Fibroblast of the aortic adventitia (primary cell): ENCODE measurements at regions not wholly inside any gene's neighbourhood (a gene's known extent, or its start where the extent isn't known, plus 50 kb on each side); places are given as distances from the start of the nearest gene placed in this dataset.

Experiments
- DNase-seq: peaks from one replicate; pipeline ENCODE4 v3.0.0-alpha.2; 2010; ENCODE audit warnings: low read depth
- H3K4me3 ChIP-seq: 2 replicates; pipeline ENCODE4 v1.5.1; 2011; ENCODE audit warnings: low read depth, mild to moderate bottlenecking, control low read depth, low read length, moderate library complexity
- TF ChIP-seq, protein P1 (sequence below): IDR thresholded peaks from 2 replicates; pipeline ENCODE4 v1.5.1; 2011; ENCODE audit warnings: mild to moderate bottlenecking, low read length, control low read depth, inconsistent platforms; ENCODE audit not compliant: insufficient read depth

DNA sequence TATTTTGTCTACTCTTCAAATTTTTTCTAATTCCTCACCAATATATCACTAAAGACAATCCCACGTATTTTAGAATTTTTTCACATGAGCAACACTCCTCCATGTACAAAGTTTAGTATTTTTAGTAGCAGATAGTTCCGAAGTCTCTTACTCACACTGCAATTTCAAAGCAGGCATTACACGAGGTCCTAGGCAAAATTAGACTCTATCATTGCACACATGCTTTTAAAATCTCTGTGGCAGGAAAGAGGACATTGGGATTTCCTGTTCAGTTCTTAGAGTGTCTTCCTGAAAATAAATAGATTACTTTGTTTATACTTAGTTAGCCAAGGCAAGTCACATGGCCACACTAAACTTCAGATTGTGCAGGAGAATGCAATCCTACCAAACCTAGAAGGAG is 847.7 kb downstream of the ROBO2 start:
- no peak for DNase-seq
- TF ChIP-seq, protein P1, sequence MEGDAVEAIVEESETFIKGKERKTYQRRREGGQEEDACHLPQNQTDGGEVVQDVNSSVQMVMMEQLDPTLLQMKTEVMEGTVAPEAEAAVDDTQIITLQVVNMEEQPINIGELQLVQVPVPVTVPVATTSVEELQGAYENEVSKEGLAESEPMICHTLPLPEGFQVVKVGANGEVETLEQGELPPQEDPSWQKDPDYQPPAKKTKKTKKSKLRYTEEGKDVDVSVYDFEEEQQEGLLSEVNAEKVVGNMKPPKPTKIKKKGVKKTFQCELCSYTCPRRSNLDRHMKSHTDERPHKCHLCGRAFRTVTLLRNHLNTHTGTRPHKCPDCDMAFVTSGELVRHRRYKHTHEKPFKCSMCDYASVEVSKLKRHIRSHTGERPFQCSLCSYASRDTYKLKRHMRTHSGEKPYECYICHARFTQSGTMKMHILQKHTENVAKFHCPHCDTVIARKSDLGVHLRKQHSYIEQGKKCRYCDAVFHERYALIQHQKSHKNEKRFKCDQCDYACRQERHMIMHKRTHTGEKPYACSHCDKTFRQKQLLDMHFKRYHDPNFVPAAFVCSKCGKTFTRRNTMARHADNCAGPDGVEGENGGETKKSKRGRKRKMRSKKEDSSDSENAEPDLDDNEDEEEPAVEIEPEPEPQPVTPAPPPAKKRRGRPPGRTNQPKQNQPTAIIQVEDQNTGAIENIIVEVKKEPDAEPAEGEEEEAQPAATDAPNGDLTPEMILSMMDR, result no peak
- H3K4me3 ChIP-seq, result no peak overlapping the region

DNA sequence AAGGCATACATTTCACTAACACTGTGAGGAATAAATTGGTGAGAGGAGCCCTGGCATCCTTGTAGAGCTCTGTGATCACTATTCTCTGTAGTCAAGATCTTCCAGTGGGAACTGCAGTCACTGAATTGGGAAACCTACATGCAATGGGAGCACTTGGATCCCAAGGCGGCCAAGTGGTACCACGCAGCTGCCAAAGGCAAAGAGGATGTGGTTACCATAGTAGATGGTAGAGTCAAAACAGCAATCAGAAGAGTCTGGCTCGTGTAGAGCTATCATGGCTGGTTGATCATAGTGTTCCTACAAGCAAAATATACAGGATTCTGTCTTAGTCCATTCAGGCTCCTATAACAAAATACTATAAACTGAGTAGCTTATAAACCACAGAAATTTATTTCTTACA is 849.7 kb downstream of the ROBO2 start:
- no peak for DNase-seq
- TF ChIP-seq, protein P1, result no peak
- H3K4me3 ChIP-seq, result no peak overlapping the region

DNA sequence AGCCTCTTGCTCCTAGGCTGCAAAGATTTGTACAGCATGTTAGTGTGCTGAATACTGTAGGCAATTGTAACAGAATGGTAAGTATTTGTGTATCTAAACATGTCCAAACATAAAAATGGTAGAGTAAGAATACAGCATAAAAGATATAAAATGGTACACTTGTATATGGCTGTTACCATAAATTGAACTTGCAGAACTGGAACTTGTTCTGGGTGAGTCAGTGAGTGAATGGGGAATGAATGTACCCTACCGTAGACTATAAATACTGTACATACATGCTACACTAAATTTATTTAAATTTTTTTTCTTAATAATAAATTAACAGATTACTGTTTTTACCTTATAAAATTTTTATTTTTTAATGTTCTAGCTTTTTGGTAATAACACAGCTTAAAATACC is 858.7 kb downstream of the ROBO2 start:
- DNase-seq, result no peak
- H3K4me3 ChIP-seq, result no peak overlapping the region
- TF ChIP-seq, protein P1, result no peak

DNA sequence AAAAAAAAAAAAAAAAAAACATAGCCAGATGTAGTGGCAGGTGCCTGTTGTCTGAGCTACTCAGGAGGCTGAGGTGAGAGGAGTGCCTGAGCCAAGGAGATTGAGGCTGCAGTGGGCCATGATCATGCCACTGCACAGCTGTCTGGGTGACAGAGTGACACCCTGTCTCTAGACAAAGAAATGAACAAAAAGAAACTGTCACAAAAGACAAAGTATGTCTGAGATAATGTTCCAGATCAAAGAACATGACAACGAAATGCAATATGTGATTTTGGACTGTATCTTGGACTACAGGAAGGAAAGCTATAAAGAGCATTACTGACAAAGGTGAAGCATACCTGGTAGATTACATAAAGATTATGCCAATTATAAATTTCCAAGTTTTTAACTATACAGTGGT is 862.8 kb downstream of the ROBO2 start:
- H3K4me3 ChIP-seq, result no peak overlapping the region
- TF ChIP-seq, protein P1, result no peak
- DNase-seq, result no peak

DNA sequence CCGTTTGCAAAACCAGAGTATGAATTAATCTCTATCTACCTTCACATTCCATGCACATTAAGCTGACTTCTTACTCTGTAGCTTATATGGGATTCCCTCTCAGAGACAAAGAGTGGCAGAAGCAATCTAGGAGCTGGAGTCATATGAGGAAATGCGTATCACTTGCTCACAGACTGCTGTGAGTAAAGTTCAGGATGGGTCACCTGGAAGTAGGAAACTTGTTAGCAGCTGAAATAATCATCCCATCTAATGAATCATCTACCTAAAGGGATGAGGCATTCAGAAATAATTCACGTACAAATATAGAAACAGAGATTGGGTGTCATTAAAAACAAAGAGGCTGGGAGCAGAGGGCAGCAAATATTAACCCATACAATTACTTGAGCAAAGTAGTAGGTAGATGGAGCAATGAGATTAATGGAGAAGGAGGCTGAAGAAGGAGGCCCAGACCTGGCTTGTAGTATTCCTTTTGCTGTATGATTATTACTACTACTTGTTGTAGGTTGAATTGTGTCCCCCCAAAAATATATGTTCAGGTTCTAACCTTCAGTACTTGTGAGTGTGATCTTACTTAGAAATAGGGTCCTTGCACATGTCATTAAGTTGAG is 866.3 kb downstream of the ROBO2 start:
- TF ChIP-seq, protein P1, result no peak

DNA sequence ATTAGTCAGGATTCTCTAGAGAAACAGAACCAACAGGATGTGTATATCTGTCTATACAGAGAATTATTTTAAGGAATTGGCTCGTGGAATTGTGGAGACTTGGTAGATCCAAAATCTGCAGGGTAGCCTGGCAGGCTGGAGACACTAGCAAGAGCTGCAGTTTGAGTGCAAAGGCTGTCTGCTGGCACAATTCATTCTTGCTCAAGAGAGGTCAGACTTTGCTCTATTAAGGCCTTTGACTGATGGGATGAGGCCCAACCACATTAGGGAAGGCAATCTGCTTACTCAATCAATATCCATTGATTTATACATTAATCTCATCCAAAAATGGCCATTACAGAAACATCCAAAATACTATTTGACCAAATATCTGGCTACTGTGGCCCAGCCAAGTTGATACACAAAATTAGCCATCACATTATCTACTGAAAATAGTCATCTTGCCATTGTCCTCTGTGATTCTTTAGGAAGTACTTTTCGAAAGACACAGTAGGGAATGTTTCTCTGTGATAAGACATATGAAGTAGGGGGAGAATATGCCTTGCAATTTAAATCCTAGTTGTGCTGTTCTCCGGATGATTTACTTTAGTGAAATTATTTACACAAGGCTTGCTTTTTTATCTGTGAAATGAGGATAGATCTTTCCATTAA is 873.8 kb downstream of the ROBO2 start:
- DNase-seq, result no peak
- TF ChIP-seq, protein P1, result no peak
- H3K4me3 ChIP-seq, result no peak overlapping the region

More for the DNA sequence above, 866.3 kb downstream of the ROBO2 start:
- no peak for DNase-seq
- H3K4me3 ChIP-seq, result no peak overlapping the region
